ENCODE measurements at regions not wholly inside any gene's neighbourhood (a gene's known extent, or its start where the extent isn't known, plus 50 kb on each side); places are given as distances from the start of the nearest gene placed in this dataset.
"Not testable (repeated sequence)": the region's sequence is repeated elsewhere in the genome, so short reads cannot be mapped to it uniquely, and the experiment has no call there.

GRCh38 chr13:62377838-62378237, 962.2 kb upstream of the PCDH20 start:
- DNase-seq: no peak

GRCh38 chr13:62375653-62376052, 960.0 kb upstream of the PCDH20 start:
- DNase-seq: no peak

- DNase-seq: no peak
These were observed 956.1 kb upstream of the PCDH20 start for GRCh38 chr13:62371737-62372136.

- not testable (repeated sequence) for DNase-seq
These were observed 952.3 kb upstream of the PCDH20 start for GRCh38 chr13:62367971-62368370.

GRCh38 chr13:62360609-62361008, 945.0 kb upstream of the PCDH20 start:
- DNase-seq: no peak

- DNase-seq: no peak
These were observed 942.9 kb upstream of the PCDH20 start for GRCh38 chr13:62358646-62358932.

- DNase-seq: peak; percentile 36 to 79
These were observed 942.4 kb upstream of the PCDH20 start for GRCh38 chr13:62357887-62358645.

- DNase-seq: no peak
These were observed 941.3 kb upstream of the PCDH20 start for GRCh38 chr13:62356977-62357376.

- no peak for DNase-seq
These were observed 921.6 kb upstream of the PCDH20 start for GRCh38 chr13:62337109-62337880.

- DNase-seq: no peak
These were observed 920.9 kb upstream of the PCDH20 start for GRCh38 chr13:62336507-62336906.

GRCh38 chr13:62333466-62333865, 917.8 kb upstream of the PCDH20 start:
- no peak for DNase-seq

GRCh38 chr13:62331384-62331783, 915.7 kb upstream of the PCDH20 start:
- no peak for DNase-seq

- no peak for DNase-seq
These were observed 911.7 kb upstream of the PCDH20 start for GRCh38 chr13:62327367-62327766.

GRCh38 chr13:62324842-62325241, 909.2 kb upstream of the PCDH20 start:
- DNase-seq: no peak

- no peak for DNase-seq
These were observed 906.2 kb upstream of the PCDH20 start for GRCh38 chr13:62321895-62322294.

GRCh38 chr13:62321139-62321538, 905.5 kb upstream of the PCDH20 start:
- no peak for DNase-seq

- DNase-seq: peak; percentile 32 to 53
These were observed 904.8 kb upstream of the PCDH20 start for GRCh38 chr13:62320129-62321108.

GRCh38 chr13:62309904-62310303, 894.3 kb upstream of the PCDH20 start:
- no peak for DNase-seq

- no peak for DNase-seq
These were observed 890.1 kb upstream of the PCDH20 start for GRCh38 chr13:62305756-62306155.

- no peak for DNase-seq
These were observed 886.7 kb upstream of the PCDH20 start for GRCh38 chr13:62302341-62302740.

GRCh38 chr13:62299988-62300387, 884.3 kb upstream of the PCDH20 start:
- no peak for DNase-seq

- no peak for DNase-seq
These were observed 881.2 kb upstream of the PCDH20 start for GRCh38 chr13:62296812-62297211.

GRCh38 chr13:62294244-62294643, 878.6 kb upstream of the PCDH20 start:
- DNase-seq: no peak
